C4-2B (cell line): ENCODE measurements at regions not wholly inside any gene's neighbourhood (a gene's known extent, or its start where the extent isn't known, plus 50 kb on each side); places are given as distances from the start of the nearest gene placed in this dataset.

Experiments
- ZFX ChIP-seq: fragments of 450-650 bp; IDR thresholded peaks from 2 replicates; pipeline ENCODE4 v1.6.1; 2017
- TF ChIP-seq, protein P1 (sequence below): fragments of 450-650 bp; conservative IDR thresholded peaks from 2 replicates; pipeline ENCODE4 v1.5.1; 2017; ENCODE audit warnings: mild to moderate bottlenecking

DNA sequence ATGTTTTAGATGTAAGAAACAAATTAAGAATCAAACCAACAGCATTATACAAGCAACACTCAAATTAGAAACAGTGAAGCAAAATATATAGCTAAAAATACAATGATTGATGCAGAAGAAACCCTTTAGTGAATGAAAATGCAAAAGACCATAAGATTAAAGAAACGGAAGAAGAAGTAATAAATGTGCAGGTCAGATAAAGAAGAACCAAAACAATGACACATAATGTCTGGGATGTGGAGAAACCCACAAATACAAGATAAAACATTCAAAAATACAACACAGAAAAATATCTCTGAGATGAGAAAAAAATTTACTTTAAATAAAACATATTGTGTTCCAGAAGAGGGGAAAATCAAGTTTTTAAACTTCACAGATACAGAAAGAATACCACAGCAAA, 73.4 kb upstream of the AVPR1A start:
- TF ChIP-seq, protein P1, sequence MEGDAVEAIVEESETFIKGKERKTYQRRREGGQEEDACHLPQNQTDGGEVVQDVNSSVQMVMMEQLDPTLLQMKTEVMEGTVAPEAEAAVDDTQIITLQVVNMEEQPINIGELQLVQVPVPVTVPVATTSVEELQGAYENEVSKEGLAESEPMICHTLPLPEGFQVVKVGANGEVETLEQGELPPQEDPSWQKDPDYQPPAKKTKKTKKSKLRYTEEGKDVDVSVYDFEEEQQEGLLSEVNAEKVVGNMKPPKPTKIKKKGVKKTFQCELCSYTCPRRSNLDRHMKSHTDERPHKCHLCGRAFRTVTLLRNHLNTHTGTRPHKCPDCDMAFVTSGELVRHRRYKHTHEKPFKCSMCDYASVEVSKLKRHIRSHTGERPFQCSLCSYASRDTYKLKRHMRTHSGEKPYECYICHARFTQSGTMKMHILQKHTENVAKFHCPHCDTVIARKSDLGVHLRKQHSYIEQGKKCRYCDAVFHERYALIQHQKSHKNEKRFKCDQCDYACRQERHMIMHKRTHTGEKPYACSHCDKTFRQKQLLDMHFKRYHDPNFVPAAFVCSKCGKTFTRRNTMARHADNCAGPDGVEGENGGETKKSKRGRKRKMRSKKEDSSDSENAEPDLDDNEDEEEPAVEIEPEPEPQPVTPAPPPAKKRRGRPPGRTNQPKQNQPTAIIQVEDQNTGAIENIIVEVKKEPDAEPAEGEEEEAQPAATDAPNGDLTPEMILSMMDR: no peak
- TF ChIP-seq ZFX: no peak
